ENCODE measurements at regions not wholly inside any gene's neighbourhood (a gene's known extent, or its start where the extent isn't known, plus 50 kb on each side); places are given as distances from the start of the nearest gene placed in this dataset.

DNA sequence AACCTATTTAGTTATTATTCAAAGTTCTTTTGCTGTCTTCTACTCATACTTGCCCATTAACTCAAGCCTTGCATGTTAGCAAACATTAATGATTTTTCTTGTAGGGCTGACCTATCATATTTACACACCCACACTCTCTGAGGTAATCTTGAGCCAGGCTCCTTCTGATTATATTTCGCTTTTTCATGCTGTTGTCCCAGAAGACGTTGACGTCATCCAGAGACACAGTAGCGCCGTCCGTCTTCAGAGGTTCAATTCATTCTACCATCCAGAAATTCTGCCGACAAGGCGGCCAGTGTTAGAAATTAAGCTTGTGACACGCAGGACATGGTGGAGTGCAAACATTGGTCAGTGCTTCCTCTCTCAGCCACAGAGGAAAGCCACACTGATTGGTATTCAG, 584.7 kb downstream of the BMP2 start:
- 72 to 74% methylated on average over 9 of the region's 9 CpGs for WGBS, 2 experiments (ENCODE audit: low coverage in 1 of 2, low lambda C conversion rate in 2 of 2, missing lambda C conversion rate in 2 of 2)

DNA sequence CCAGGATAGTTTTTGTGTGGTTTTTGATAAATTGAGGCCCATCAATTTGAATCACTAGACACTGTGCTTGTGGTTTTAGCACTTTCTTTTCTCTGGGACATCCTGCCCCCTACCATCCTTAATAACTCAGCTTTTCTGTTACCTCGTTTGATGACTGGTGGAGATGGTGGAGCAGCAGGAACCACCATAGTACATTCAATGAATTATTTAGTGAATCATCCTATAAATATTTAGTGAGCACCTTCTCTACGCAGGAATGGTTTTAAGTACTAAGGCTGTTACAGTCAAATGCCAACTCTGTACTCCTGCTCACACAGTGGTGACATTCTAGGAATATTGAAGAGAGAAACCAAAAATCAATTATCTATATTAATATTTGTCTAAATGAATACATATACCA, 585.2 kb downstream of the HAO1 start:
- in situ Hi-C loops (cut with MboI), result no loop called here
- H3K9me3 ChIP-seq (ENCODE audit: low read depth), result no peaks in the 10 kb centered on the region
- H3K4me2 ChIP-seq (ENCODE audit: unreplicated experiment), result no peak overlapping the region
- 0 out of 2 replicates have a peak, but pooled peaks cover 4% of the 10 kb centered on the region for H3K27me3 ChIP-seq (replicated peaks; ENCODE audit: insufficient read depth)
- no peaks in the 10 kb centered on the region for H4K20me1 ChIP-seq (ENCODE audit: insufficient read depth)
- no peaks in the 10 kb centered on the region for H3K36me3 ChIP-seq (ENCODE audit: low read depth)
- no peaks in the 10 kb centered on the region for H3K79me2 ChIP-seq (ENCODE audit: insufficient read depth)
- H3K4me3 ChIP-seq, result no peak overlapping the region
- H3K9ac ChIP-seq, result no peak overlapping the region
- TF ChIP-seq EZH2 (IDR thresholded peaks at IDR 0.05; ENCODE audit: insufficient read depth, poor library complexity, severe bottlenecking) (no peak), EZH2phosphoT487 (IDR thresholded peaks at IDR 0.05; ENCODE audit: insufficient read depth, low read depth) (no peak)
- no peaks in the 10 kb centered on the region for H3K9me2 ChIP-seq (ENCODE audit: insufficient read depth)
- H3F3A ChIP-seq (ENCODE audit: insufficient read depth), result no peaks in the 10 kb centered on the region
- H2AFZ ChIP-seq, result no peak overlapping the region
- WGBS, 2 experiments (ENCODE audit: low coverage in 1 of 2, low lambda C conversion rate in 2 of 2, missing lambda C conversion rate in 2 of 2), result 51 to 55% methylated on average over 2 of the region's 2 CpGs
- H3K4me1 ChIP-seq (ENCODE audit: insufficient read depth), result no peaks in the 10 kb centered on the region
- no peak for DNase-seq
- H3K27ac ChIP-seq, result no peak overlapping the region

More for the DNA sequence above, 584.7 kb downstream of the BMP2 start:
- no peak for DNase-seq
- no peaks in the 10 kb centered on the region for H4K20me1 ChIP-seq (ENCODE audit: insufficient read depth)
- no peaks in the 10 kb centered on the region for H3K9me3 ChIP-seq (ENCODE audit: low read depth)
- H3K9ac ChIP-seq, result no peak overlapping the region
- H3F3A ChIP-seq (ENCODE audit: insufficient read depth), result no peaks in the 10 kb centered on the region
- H2AFZ ChIP-seq, result no peak overlapping the region
- H3K9me2 ChIP-seq (ENCODE audit: insufficient read depth), result no peaks in the 10 kb centered on the region
- H3K4me1 ChIP-seq (ENCODE audit: insufficient read depth), result no peaks in the 10 kb centered on the region
- H3K36me3 ChIP-seq (ENCODE audit: low read depth), result no peaks in the 10 kb centered on the region
- in situ Hi-C loops (cut with MboI), result no loop called here
- H3K4me2 ChIP-seq (ENCODE audit: unreplicated experiment), result no peak overlapping the region
- H3K27me3 ChIP-seq (replicated peaks; ENCODE audit: insufficient read depth), result no peaks in the 10 kb centered on the region
- no peak overlapping the region for H3K4me3 ChIP-seq
- TF ChIP-seq EZH2 (IDR thresholded peaks at IDR 0.05; ENCODE audit: insufficient read depth, poor library complexity, severe bottlenecking) (no peak), EZH2phosphoT487 (IDR thresholded peaks at IDR 0.05; ENCODE audit: insufficient read depth, low read depth) (no peak)
- H3K27ac ChIP-seq, result no peak overlapping the region
- no peaks in the 10 kb centered on the region for H3K79me2 ChIP-seq (ENCODE audit: insufficient read depth)

DNA sequence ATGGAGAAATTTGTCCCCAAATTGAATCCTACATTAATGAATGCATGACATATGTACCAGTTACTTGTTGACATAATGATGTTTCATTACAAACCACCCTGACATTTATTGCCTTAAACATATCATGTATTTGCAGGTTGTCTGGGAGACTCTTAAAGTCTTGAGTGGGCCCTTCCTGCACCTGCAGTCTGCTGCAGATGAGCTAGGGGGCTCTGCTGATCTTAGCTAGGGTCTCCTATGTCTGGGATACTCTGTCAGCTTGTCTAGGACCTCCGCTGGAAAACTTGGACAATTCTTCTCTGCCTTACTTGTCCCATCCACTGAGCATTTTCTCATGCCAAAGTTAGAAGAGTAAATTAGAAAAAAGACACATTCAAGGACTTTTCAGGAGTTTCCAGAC, 581.6 kb downstream of the HAO1 start:
- Histone ChIP-seq H3K9me2 (ENCODE audit: insufficient read depth) (no peaks in the 10 kb centered on the region), H3K79me2 (ENCODE audit: insufficient read depth) (no peaks in the 10 kb centered on the region), H2AFZ (no peak overlapping the region), H3K9ac (no peak overlapping the region), H4K20me1 (ENCODE audit: insufficient read depth) (no peaks in the 10 kb centered on the region), H3K4me1 (ENCODE audit: insufficient read depth) (no peaks in the 10 kb centered on the region), H3K9me3 (ENCODE audit: low read depth) (no peaks in the 10 kb centered on the region), H3K4me2 (ENCODE audit: unreplicated experiment) (no peak overlapping the region), H3K4me3 (no peak overlapping the region), H3K27me3 (replicated peaks; ENCODE audit: insufficient read depth) (0 out of 2 replicates have a peak, but pooled peaks cover 5% of the 10 kb centered on the region), H3K36me3 (ENCODE audit: low read depth) (no peaks in the 10 kb centered on the region), H3K27ac (no peak overlapping the region), H3F3A (ENCODE audit: insufficient read depth) (no peaks in the 10 kb centered on the region)
- DNase-seq, result no peak
- TF ChIP-seq EZH2 (IDR thresholded peaks at IDR 0.05; ENCODE audit: insufficient read depth, poor library complexity, severe bottlenecking) (no peak), EZH2phosphoT487 (IDR thresholded peaks at IDR 0.05; ENCODE audit: insufficient read depth, low read depth) (no peak)
- in situ Hi-C loops (cut with MboI), result no loop called here
- 0 to 4% methylated on average over 1 of the region's 1 CpG for WGBS, 2 experiments (ENCODE audit: low coverage in 1 of 2, low lambda C conversion rate in 2 of 2, missing lambda C conversion rate in 2 of 2)

DNA sequence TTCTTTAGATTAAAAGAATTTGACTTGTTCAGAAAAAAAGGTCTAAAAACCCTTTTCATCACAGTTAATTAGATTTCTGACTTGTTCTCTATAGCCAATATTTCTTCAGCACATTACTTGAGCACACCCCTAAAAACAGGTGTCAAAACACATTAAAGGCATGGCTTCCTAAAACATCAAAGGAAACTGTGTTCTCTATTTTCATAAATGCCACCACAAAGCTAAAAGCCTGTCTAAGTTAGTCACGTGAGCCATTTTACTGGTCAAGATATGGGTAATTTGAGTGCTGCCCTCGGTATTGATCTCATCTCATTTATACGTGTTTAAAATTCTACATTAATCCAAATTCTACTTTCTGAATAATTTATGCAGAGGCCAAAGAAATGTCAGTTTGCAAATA, 580.5 kb downstream of the HAO1 start:
- in situ Hi-C loops (cut with MboI), result no loop called here
- H3K9me3 ChIP-seq (ENCODE audit: low read depth), result no peaks in the 10 kb centered on the region
- no peaks in the 10 kb centered on the region for H3K36me3 ChIP-seq (ENCODE audit: low read depth)
- H4K20me1 ChIP-seq (ENCODE audit: insufficient read depth), result no peaks in the 10 kb centered on the region
- no peak overlapping the region for H3K27ac ChIP-seq
- no peak for DNase-seq
- no peaks in the 10 kb centered on the region for H3K9me2 ChIP-seq (ENCODE audit: insufficient read depth)
- WGBS, 2 experiments (ENCODE audit: low coverage in 1 of 2, low lambda C conversion rate in 2 of 2, missing lambda C conversion rate in 2 of 2), result 63 to 68% methylated on average over 3 of the region's 3 CpGs
- H3F3A ChIP-seq (ENCODE audit: insufficient read depth), result no peaks in the 10 kb centered on the region
- no peak overlapping the region for H3K4me3 ChIP-seq
- H3K79me2 ChIP-seq (ENCODE audit: insufficient read depth), result no peaks in the 10 kb centered on the region
- no peak overlapping the region for H3K9ac ChIP-seq
- TF ChIP-seq EZH2phosphoT487 (IDR thresholded peaks at IDR 0.05; ENCODE audit: insufficient read depth, low read depth) (no peak), EZH2 (IDR thresholded peaks at IDR 0.05; ENCODE audit: insufficient read depth, poor library complexity, severe bottlenecking) (no peak)
- H2AFZ ChIP-seq, result no peak overlapping the region
- no peaks in the 10 kb centered on the region for H3K4me1 ChIP-seq (ENCODE audit: insufficient read depth)
- H3K4me2 ChIP-seq (ENCODE audit: unreplicated experiment), result no peak overlapping the region
- 0 out of 2 replicates have a peak, but pooled peaks cover 5% of the 10 kb centered on the region for H3K27me3 ChIP-seq (replicated peaks; ENCODE audit: insufficient read depth)

DNA sequence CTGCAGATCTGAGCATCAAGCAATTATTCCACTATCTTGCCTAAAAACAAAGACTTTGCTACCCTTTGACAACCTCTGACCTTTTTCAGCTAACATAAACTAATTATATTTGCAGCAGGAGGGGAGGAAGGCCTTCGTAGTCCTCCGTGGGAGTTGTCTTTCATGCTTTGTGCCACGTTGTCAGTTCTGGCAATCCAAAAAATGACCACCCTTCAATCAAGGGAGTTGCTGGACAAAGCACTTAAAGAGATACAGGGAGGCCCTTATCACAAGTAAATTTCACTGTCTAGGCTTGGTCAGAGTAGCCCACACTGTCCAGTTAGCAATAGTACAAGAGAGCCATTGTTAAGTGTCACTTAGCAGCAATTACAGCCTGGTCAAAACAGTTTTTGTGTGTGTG, 578.9 kb downstream of the HAO1 start:
- Histone ChIP-seq H3F3A (ENCODE audit: insufficient read depth) (no peaks in the 10 kb centered on the region), H3K36me3 (ENCODE audit: low read depth) (no peaks in the 10 kb centered on the region), H3K27ac (no peak overlapping the region), H3K4me2 (ENCODE audit: unreplicated experiment) (no peak overlapping the region), H2AFZ (no peak overlapping the region), H3K9me2 (ENCODE audit: insufficient read depth) (no peaks in the 10 kb centered on the region), H3K79me2 (ENCODE audit: insufficient read depth) (no peaks in the 10 kb centered on the region), H3K4me1 (ENCODE audit: insufficient read depth) (no peaks in the 10 kb centered on the region), H3K9ac (no peak overlapping the region), H3K27me3 (replicated peaks; ENCODE audit: insufficient read depth) (0 out of 2 replicates have a peak, but pooled peaks cover 5% of the 10 kb centered on the region), H3K4me3 (no peak overlapping the region), H4K20me1 (ENCODE audit: insufficient read depth) (no peaks in the 10 kb centered on the region), H3K9me3 (ENCODE audit: low read depth) (no peaks in the 10 kb centered on the region)
- in situ Hi-C loops (cut with MboI), result no loop called here
- TF ChIP-seq EZH2phosphoT487 (IDR thresholded peaks at IDR 0.05; ENCODE audit: insufficient read depth, low read depth) (no peak), EZH2 (IDR thresholded peaks at IDR 0.05; ENCODE audit: insufficient read depth, poor library complexity, severe bottlenecking) (no peak)
- WGBS, 2 experiments (ENCODE audit: low coverage in 1 of 2, low lambda C conversion rate in 2 of 2, missing lambda C conversion rate in 2 of 2), result 62 to 65% methylated on average over 3 of the region's 3 CpGs
- DNase-seq, result no peak

Data from GM23248 (cell line).